HepG2 (cell line): ENCODE measurements at regions not wholly inside any gene's neighbourhood (a gene's known extent, or its start where the extent isn't known, plus 50 kb on each side); places are given as distances from the start of the nearest gene placed in this dataset.

ENCODE experiments used
- ATAC-seq: fragments of 200-7000 bp; cut with Tn5 transposase; 3 replicates; pipeline ENCODE4 v1.9.1; 2020; ENCODE audit warnings: mild to moderate bottlenecking, moderate library complexity
- BruUV-seq: library from RNA; stranded (reverse); fragments of 400-500 nt; replicated peaks from 2 replicates; lab custom pipeline; 2021; lab: Mats Ljungman, UMichigan
- CTCF ChIA-PET: fragments of 300-600 bp; formaldehyde crosslinking; extraction: SDS; loops from one replicate; lab custom pipeline; 2021; ENCODE audit warnings: low total read pairs, inconsistent platforms, low intra/inter-chr PET ratio; lab: Yijun Ruan, JAX
- POLR2A ChIA-PET: fragments of 350-600 bp; sonication (Branson Sonifier 250); formaldehyde crosslinking; loops from one replicate; lab custom pipeline; 2020; ENCODE audit warnings: antibody characterized with exemption, inconsistent platforms; lab: Yijun Ruan, JAX
- DNase-seq: peaks from one replicate; pipeline ENCODE4 v3.0.0-alpha.2; 2015; ENCODE audit warnings: low spot score
- FAIRE-seq: peaks from 3 replicates; lab custom pipeline; 2011; peaks lifted over from hg19 to GRCh38; lab: Jason Lieb, UNC
- H2AFZ ChIP-seq: one replicate; pipeline ENCODE4 v1.6.1; 2011; ENCODE audit warnings: low read length, inconsistent platforms
- H3K27ac ChIP-seq: fragments of 300-600 bp; 3 replicates; pipeline ENCODE4 v1.8.0; 2011; ENCODE audit warnings: mixed run types, mild to moderate bottlenecking, mixed read lengths, low read length, inconsistent platforms; ENCODE audit not compliant: insufficient read depth; ENCODE audit errors: extremely low read length
- H3K27me3 ChIP-seq, 2 experiments: fragments of 200-600 bp in 1 of 2; 2 replicates in 1 of 2; 3 replicates in 1 of 2; pipeline versions ENCODE4 v1.6.0 to v1.8.0; 2011; ENCODE audit warnings: low read length in 2 of 2, mild to moderate bottlenecking in 2 of 2, moderate library complexity in 2 of 2, inconsistent platforms in 1 of 2; ENCODE audit not compliant: insufficient read depth in 2 of 2, control insufficient read depth in 1 of 2
- H3K36me3 ChIP-seq, 2 experiments: fragments of 200-600 bp in 1 of 2; replicated peaks in 1 of 2; 2 replicates in 1 of 2; 3 replicates in 1 of 2; pipeline versions ENCODE4 v1.5.1 to v1.8.0; 2011; ENCODE audit warnings: low read length in 2 of 2, inconsistent platforms in 1 of 2; ENCODE audit not compliant: insufficient read depth in 2 of 2, control insufficient read depth in 1 of 2
- H3K4me1 ChIP-seq: 2 replicates; pipeline ENCODE4 v1.5.1; 2012; ENCODE audit warnings: low read length, inconsistent platforms; ENCODE audit not compliant: insufficient read depth
- H3K4me2 ChIP-seq: 2 replicates; pipeline ENCODE4 v1.6.0; 2011; ENCODE audit warnings: low read depth, low read length, inconsistent platforms
- H3K4me3 ChIP-seq, 3 experiments: fragments of 200-600 bp in 1 of 3; sonication (generic), shearing (Covaris generic) in 1 of 3; replicated peaks in 1 of 3; 2 replicates each; pipeline ENCODE4 v1.5.1; 2011 to 2016; ENCODE audit warnings: low read length in 3 of 3, inconsistent platforms in 2 of 3, low read depth in 2 of 3, mild to moderate bottlenecking in 2 of 3, control low read depth in 1 of 3, mixed read lengths in 1 of 3; ENCODE audit not compliant: insufficient read depth in 1 of 3
- H3K79me2 ChIP-seq: one replicate; pipeline ENCODE4 v1.6.1; 2011; ENCODE audit warnings: low read length, inconsistent platforms; ENCODE audit not compliant: insufficient read depth
- H3K9ac ChIP-seq: 2 replicates; pipeline ENCODE4 v1.6.0; 2011; ENCODE audit warnings: mild to moderate bottlenecking, low read depth, low read length, inconsistent platforms; ENCODE audit not compliant: insufficient read depth
- H3K9me3 ChIP-seq: 2 replicates; pipeline ENCODE4 v1.5.1; 2012; ENCODE audit warnings: mild to moderate bottlenecking, low read length
- H4K20me1 ChIP-seq: 2 replicates; pipeline ENCODE4 v1.6.0; 2011; ENCODE audit warnings: inconsistent platforms, mild to moderate bottlenecking, low read length, moderate library complexity; ENCODE audit not compliant: insufficient read depth
- ADNP ChIP-seq: sonication (generic); formaldehyde crosslinking; IDR thresholded peaks from 2 replicates; pipeline ENCODE4 v1.4.0; 2020; ENCODE audit warnings: missing genetic modification reagents
- BHLHE40 ChIP-seq: IDR thresholded peaks from 2 replicates; pipeline ENCODE4 v1.6.1; 2011; ENCODE audit warnings: low read length, improper control_type of control experiment
- CREB1 ChIP-seq, 2 experiments: fragments of 450-650 bp in 1 of 2; IDR thresholded peaks; 2 replicates each; pipeline ENCODE4 v1.6.1; 2016 to 2017; ENCODE audit warnings: control low read depth in 1 of 2, mild to moderate bottlenecking in 1 of 2, missing compliant biosample characterization in 1 of 2, missing genetic modification characterization in 1 of 2
- ETV5 ChIP-seq: IDR thresholded peaks from 2 replicates; pipeline ENCODE4 v1.6.1; 2018; ENCODE audit warnings: missing biosample characterization, missing genetic modification reagents, inconsistent platforms, borderline replicate concordance
- MAX ChIP-seq: IDR thresholded peaks from 2 replicates; pipeline ENCODE4 v1.6.1; 2012; ENCODE audit warnings: inconsistent platforms
- ZFP41 ChIP-seq: sonication (generic); formaldehyde crosslinking; IDR thresholded peaks from 2 replicates; pipeline ENCODE4 v1.4.0; 2020; ENCODE audit warnings: mild to moderate bottlenecking, missing genetic modification reagents, borderline replicate concordance
- ZKSCAN5 ChIP-seq: sonication (generic); formaldehyde crosslinking; IDR thresholded peaks from 2 replicates; pipeline ENCODE4 v1.5.1; 2020; ENCODE audit warnings: mild to moderate bottlenecking, missing genetic modification reagents
- ZNF205 ChIP-seq: IDR thresholded peaks from 2 replicates; pipeline ENCODE4 v1.6.1; 2018; ENCODE audit warnings: missing biosample characterization, missing genetic modification reagents
- ZNF354B ChIP-seq: sonication (generic); formaldehyde crosslinking; IDR thresholded peaks from 2 replicates; pipeline ENCODE4 v1.8.0; 2022; ENCODE audit warnings: mild to moderate bottlenecking, missing genetic modification reagents
- ZNF616 ChIP-seq: sonication (generic); formaldehyde crosslinking; IDR thresholded peaks from 2 replicates; pipeline ENCODE4 v1.5.0; 2020; ENCODE audit warnings: low read depth, mild to moderate bottlenecking, missing genetic modification reagents
- ZNF646 ChIP-seq: sonication (generic); formaldehyde crosslinking; IDR thresholded peaks from 2 replicates; pipeline ENCODE4 v1.9.0; 2021; ENCODE audit warnings: mild to moderate bottlenecking, missing genetic modification reagents
- ZNF816 ChIP-seq: sonication (generic); formaldehyde crosslinking; IDR thresholded peaks from 2 replicates; pipeline ENCODE4 v1.8.0; 2022; ENCODE audit warnings: missing genetic modification reagents, mild to moderate bottlenecking, borderline replicate concordance
- WGBS: methylation state at CpG from one replicate; pipeline ENCODE4 v1.1.6; 2017; ENCODE audit warnings: low lambda C conversion rate; 5-methylcytosine and 5-hydroxymethylcytosine counted together
- in situ Hi-C: cut with HindIII; loops from 2 replicates; pipeline ENCODE4 v1.10.0; 2017; ENCODE audit warnings: low pct_unique_long_range_greater_than_20kb; ENCODE audit not compliant: extremely low pct_ligation_motif_present
- intact Hi-C: fragments of 100-400 bp; cut with micrococcal nuclease; formaldehyde crosslinking; loops from one replicate; pipeline ENCODE4 v1.10.0; 2022; ENCODE audit not compliant: unreplicated experiment

GRCh38 chr2:59034106-59034505, 793.0 kb upstream of the FANCL start:
- BruUV-seq, result no TSS peak
- no peaks in the 10 kb centered on the region for H3K4me1 ChIP-seq
- H3K27me3 ChIP-seq, result no peaks in the 10 kb centered on the region
- H4K20me1 ChIP-seq, result no peaks in the 10 kb centered on the region
- no peak overlapping the region for H3K4me3 ChIP-seq
- DNase-seq (no peak), FAIRE-seq (no peak), ATAC-seq (no peak)
- H2AFZ ChIP-seq, result no peak overlapping the region
- H3K27ac ChIP-seq, result no peak overlapping the region
- no peaks in the 10 kb centered on the region for H3K36me3 ChIP-seq
- in situ Hi-C loops, result no loop called here
- WGBS, result 18% methylated on average over 3 of the region's 3 CpGs
- ChIA-PET POLR2A (no interaction called here), CTCF (no interaction called here)
- intact Hi-C loops, result no loop called here
- H3K79me2 ChIP-seq, result no peaks in the 10 kb centered on the region
- H3K9ac ChIP-seq, result no peak overlapping the region
- H3K4me2 ChIP-seq, result no peak overlapping the region
- no peak for TF ChIP-seq BHLHE40
- TF ChIP-seq ZNF616 (CRISPR knock-in tag), result no peak
- no peak for TF ChIP-seq ZNF354B (CRISPR knock-in tag)
- TF ChIP-seq ETV5 (CRISPR knock-in tag), result no peak
- no peak for TF ChIP-seq ZKSCAN5 (CRISPR knock-in tag)
- no peak for TF ChIP-seq ZNF205 (CRISPR knock-in tag)
- TF ChIP-seq MAX, result no peak
- TF ChIP-seq ZFP41 (CRISPR knock-in tag), result no peak
- no peak for TF ChIP-seq ZNF646 (CRISPR knock-in tag)
- TF ChIP-seq ADNP (CRISPR knock-in tag), result no peak
- no peak for TF ChIP-seq ZNF816 (CRISPR knock-in tag)
- TF ChIP-seq CREB1 (IDR thresholded peaks at IDR 0.05), result no peak
- TF ChIP-seq CREB1 (CRISPR knock-in tag; IDR thresholded peaks at IDR 0.05), result no peak
- no peaks in the 10 kb centered on the region for H3K9me3 ChIP-seq
